ENCODE measurements at regions not wholly inside any gene's neighbourhood (a gene's known extent, or its start where the extent isn't known, plus 50 kb on each side); places are given as distances from the start of the nearest gene placed in this dataset.

DNA sequence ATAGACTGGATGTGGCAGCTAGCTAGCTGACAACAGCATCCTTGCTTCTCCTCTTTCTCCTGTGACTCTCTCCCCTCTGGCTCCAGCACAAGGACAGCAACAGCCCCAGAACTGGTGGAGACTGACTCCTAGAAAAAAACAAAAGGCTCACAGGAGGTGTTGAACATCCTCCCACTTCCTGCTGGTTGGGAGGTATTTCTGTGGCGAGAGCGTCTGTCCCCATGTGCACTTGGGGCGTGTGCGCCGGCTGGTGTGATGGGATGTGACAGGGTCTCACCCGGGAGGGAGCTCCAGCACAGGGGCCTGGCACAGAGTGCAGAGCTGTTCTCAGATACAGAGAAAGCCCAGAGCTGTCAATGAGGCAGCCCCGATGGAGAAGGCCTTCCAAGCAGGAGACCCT, 107.2 kb upstream of the E2F8 start:
- ATAC-seq, result no peak
- DNase-seq (ENCODE audit: low spot score), result no peak

DNA sequence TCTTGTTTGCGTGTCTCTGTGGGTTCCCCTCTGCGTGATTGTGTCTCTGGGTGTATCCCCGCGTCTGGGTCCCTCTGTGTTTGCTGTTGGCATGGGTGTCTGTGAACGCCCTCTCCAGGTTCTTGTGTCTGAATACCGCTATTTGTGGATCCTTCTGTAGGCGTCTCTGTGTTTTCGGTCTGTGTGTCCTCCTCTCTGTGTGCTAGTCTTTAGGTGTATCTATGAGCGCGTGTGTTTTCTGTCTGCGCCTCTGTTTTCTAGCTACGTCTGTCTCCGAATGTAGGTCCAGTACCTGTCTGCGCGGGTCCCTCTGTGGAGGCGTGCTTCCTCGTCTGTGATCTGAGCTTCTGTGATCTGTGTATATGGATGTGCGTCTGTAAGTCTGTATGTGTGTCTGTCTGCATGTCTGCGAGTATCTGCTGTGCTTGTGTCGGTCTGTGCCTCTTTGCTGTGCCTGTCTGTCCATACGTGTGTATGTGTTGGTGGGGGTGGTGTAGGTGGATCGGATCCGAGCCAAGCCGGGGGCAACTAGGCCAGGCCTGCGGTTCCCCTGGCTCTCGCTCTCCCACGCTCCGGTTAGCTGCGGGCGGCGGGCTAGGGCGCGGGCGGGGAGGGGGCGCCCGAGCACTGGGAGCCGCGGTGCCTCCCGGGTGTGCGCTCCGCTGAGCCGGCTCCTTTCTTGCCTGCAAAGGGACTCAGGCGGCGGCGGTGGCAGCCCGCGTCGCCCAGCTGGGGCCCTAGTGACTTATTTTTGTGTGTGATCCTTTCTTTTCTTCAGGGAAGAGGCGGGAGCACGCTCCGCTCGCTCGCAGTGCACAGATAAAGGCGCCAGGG, 105.3 kb upstream of the E2F8 start:
- ATAC-seq (peak; percentile 66), DNase-seq (ENCODE audit: low spot score) (peak; percentile 50)

DNA sequence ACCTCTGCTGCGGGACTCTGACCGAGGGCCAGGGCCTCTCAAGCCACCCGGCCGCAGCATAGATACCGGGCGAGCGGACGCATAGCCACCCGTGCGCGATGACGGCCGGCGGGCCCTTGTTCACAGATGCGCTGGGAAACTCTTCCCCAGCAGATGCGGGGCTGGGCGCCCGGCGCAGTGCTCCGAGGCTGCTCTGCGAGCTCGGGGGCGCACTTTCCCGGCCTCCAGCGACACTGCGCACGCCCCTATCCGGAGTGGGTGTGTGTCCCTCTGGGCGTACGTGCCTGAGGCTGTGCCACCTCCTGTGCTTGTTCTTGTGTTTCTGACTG, 104.7 kb upstream of the E2F8 start:
- no peak for DNase-seq (ENCODE audit: low spot score)
- peak; percentile 40 for ATAC-seq

DNA sequence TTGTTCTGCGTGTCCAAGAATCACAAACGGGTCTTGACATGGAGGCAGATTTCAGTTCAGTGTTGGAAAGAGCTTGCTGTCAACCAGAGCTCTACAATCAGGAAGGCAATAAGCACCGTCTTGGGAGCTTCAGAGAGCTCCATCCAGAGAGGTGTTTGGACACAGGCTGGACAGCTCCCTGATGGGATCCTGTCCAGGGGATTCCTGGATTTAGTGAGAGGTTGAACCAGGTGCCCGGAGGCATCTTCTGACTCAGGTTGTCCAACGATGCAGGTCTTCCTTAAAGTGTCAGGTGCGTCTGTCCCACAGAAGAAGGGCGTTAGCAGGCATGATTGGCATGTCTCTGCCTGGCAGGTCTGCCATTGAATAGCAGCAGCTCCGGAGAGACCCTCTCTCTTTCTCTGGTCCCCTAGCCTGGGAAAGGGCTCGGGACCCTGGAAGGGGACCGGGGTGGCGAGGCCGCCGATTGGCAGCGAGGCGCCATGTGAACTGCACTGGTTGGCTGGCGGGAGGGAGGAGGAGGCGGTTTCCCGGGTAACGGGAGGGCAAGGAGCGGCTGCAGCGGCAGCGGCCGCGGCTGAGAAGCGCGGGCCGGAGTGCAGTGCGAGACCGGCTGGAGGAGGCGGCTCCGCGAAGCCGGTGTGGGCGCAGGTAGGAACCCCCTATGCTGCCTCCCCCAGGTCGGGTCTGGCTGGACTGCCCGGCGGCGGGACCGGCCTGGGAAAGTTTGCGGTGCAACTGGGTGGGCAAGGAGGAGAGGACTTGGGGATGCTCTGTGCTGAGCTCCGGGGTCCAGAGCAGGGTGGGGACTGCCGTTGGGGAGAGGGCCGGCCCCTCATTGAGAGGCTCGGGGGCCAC, 104.1 kb upstream of the E2F8 start:
- peak; percentile 59 for DNase-seq (ENCODE audit: low spot score)
- ATAC-seq, result peak; percentile 72

DNA sequence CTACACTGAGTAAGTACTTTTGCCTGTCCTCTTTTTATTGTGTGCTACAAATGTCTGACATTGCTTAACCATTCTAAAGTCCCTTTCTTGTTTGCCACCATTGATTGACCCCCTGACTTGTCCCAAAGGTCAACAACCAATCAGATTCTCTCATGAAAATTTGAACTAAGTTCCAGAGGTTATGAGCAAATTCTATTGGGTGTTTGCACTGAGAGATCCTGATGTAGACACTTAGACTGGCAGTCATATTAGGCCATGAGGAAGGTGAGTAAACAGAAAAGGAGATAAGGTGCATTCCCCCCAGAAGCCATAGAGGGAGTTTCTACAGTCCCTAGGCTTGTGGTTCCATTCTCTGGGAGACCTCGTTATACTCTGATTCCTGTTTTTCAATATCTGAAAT, 101.3 kb upstream of the E2F8 start:
- peak; percentile 72 for ATAC-seq
- no peak for DNase-seq (ENCODE audit: low spot score)

DNA sequence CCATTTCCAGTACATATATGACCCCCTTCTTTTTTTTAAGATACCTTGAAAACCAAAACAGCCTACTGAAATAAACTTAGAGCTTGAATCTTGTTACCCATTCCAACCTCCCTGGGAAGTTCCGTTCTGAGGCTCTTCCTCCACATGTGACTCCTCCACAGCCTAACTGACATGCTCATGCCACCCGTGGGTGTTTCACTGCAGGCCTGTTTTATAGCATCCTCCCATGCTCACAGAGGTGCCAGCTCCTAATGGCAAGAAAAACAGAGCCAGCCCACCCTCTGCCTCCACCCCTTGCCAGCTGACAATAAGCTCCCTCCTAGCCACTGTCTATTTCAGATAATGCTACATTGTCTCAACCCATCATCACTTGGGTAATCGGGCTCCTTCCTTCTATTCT, 97.6 kb upstream of the E2F8 start:
- no peak for ATAC-seq
- DNase-seq (ENCODE audit: low spot score), result no peak

DNA sequence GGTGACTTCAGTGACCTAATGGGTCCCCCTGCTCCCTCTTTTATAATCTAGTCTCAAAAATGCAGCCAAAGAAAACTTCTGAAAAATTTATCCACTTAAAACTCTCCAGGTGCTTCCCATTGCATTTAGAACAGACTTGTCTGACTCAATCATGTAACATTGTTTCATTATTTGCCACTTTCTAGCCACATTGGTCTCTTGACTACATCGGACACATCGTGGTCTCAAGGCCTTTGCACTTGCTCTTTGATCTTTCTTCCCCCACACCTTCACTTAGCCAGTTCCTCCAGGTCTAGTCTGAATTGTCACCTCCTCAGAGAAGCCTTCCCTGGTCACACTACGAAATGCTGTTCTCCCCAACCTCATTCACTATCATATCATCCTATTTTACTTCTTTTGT, 97.0 kb upstream of the E2F8 start:
- no peak for ATAC-seq
- no peak for DNase-seq (ENCODE audit: low spot score)

DNA sequence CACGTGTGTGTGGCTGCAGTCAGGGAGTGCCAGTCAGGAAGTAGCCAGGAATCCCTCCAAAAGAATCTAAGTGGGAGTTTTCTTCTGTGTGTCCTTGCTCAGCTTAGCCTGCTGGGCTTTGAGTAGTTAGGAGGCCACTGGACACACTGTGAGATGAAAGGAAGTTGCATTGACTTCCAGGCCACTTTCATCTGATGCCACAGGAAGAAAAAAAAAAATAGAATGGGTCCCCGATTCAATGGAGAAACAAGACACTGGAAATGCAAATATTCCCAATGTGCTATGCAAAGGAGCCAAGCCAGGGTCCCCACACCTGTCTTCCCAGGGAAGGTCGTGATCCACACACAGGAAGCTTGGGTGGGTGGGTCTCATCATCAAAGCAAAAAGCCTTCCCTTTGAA, 95.6 kb upstream of the E2F8 start:
- DNase-seq (ENCODE audit: low spot score), result no peak
- ATAC-seq, result no peak

DNA sequence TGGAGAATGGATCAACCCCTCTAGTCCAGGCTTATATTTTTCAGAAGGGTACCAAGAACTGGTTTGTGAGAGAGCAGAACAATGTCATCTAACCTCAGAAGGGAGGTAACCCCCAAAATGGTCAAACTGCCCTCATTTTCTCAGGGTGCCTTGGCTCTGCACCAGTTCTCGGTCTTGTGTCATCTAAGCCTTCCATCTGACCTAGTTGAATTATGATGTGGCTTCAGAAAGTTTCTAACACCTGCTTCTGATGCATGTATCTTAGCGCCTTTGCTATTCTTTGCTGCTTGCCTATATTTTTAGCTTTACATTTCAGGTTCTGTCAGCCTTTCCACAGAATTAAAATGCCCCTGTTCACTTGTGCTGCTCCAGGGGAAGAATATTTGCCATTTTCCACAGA, 91.7 kb upstream of the E2F8 start:
- ATAC-seq, result no peak

DNA sequence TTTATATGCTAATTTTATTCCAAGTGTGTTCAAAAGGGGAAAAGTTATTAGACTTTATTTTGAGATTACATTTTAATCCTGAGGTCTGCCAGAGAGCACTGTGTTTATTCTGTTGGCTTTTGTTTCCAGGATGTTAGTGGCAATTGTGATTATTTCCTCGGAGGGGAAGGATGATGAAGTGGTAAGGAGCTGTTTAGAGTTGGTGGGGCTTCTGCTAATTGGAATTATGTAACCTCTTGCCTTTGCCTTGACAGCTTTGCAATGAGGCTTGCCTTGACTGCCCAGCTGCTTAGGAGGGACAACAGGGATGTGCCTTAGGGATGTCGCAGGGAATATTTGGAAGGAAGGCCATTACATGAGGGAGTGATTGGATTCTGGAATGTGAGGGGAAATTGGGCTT, 89.7 kb upstream of the E2F8 start:
- no peak for ATAC-seq
- no peak for DNase-seq (ENCODE audit: low spot score)

More for the DNA sequence above, 91.7 kb upstream of the E2F8 start:
- no peak for DNase-seq (ENCODE audit: low spot score)

DNA sequence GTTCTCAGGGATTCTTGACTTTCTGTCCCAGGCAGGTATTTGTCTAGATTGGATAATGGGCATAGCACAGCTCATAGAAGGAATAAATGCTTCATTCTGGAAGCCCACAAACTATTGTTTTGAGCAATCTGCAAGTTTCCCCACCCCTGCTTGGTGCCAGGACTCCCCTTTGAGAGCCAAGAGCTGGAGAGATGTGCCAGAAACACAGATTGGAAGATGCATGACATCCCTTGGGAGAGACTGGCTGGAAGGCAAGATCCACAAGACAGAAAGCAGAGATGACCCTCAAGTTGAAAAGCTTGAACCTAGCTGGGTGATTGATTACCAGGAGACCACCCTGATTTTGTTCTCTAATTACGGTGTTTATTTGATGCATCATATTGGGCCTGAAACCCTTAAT, 89.2 kb upstream of the E2F8 start:
- DNase-seq (ENCODE audit: low spot score) (no peak), ATAC-seq (no peak)

DNA sequence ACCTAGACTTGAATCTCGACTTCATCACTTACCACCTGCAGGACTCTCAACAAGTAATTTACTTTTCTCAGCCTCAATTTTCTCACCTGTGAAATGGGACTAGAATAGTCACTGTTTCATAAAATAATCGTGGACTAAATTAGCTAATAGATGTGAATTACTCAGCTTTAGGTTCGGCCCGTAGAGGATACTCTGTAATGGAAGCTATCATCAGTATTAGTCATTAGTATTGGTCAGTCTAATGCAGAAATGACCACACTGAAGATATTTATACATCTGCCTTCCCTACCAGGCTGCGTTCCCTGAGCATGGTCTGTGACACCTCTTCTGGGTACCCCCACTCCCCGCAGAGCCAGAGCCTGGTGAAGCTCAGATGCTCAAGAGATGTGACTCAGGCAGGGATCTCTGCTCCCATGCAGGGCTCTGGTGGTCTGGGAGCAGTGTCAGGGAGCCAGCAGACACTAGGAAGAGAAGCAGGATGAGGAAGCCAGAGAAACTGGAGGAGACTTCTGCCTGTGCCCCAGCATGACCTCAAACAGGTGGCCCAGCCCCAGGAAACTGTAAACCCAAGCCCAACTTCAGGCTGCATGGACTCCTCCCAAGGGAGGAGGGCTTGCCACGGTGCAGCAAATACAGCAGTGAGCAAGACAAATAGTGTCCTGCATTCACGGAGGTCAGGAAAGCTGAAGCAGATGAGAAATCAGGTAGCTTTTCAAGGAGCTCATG, 88.0 kb upstream of the E2F8 start:
- ATAC-seq, result no peak
- no peak for DNase-seq (ENCODE audit: low spot score)

DNA sequence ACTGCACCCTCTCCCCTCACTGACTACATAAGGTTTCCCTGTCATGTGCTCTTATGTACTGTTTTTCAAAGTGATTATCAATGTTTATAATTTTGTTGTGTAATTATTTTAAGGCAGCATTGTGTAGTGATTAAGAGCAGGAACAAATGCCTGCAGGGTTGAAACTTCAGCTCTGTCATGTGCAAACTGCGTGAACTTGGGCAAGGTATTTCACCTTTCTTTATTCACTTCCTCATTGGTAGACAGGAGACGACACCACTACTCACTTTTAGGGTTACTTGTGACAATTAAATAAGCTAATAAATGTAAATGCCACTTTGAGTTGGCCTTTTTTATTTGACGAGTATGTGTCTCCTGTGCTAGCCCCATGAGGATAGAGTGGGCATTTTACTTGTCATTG, 86.5 kb upstream of the E2F8 start:
- no peak for DNase-seq (ENCODE audit: low spot score)
- no peak for ATAC-seq

DNA sequence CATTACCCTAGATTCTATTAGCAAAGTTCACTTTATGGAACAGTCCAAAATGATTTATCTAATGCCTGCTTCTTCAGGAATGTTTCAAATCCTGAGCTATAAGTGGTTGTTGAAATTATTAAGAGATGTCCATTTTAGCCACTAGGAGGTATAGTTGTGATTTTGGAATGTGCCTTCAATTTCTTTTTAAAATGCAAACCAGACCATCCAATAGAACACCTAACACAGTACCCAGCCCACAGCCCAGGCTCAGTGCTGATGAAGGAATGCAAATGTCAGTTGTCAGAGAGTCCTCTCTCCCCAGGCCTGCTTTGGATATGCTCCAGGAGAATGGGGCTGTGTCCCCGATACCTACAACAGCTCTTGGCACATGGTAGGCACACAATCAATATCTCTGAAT, 85.8 kb upstream of the E2F8 start:
- DNase-seq (ENCODE audit: low spot score) (peak; percentile 53), ATAC-seq (peak; percentile 96)

DNA sequence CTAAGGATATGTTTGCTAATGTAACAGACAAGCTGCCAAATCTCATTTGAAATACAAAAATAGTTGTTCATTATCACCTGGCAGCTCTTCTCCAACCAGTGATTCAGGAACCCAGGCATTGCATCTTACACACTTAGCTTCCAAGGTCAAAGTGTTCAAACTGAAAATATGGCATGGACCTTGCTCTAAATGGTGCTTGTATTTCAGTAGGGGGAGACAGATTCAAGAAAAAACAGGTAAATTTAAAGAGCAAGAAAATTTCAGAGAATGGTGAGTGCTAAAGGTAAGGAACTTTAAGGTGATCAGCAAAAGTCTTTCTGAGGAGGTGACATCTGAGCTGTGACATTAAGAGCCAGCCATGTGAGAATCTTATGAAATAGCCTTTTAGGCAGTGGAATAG, 82.8 kb upstream of the E2F8 start:
- ATAC-seq (peak; percentile 39), DNase-seq (ENCODE audit: low spot score) (no peak)

DNA sequence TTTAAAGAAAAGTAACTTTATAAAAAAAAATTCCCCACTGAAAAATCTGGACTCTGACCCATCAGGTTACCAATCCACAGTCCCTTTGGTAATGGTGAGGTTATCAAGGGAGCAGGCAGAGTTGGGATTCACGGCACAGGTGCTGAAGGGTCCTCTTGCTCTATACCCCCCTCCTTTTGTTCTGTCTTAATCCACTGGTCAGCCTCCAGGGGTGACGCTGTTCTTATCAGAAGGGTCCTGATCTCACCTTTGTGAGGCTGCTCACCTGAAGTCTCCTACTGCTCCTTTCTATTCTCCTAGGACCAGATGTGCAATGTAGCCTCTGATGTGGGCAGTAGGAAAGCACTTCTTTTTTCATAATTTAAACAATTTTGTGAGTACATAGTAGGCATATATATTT, 80.6 kb upstream of the E2F8 start:
- no peak for ATAC-seq
- no peak for DNase-seq (ENCODE audit: low spot score)

DNA sequence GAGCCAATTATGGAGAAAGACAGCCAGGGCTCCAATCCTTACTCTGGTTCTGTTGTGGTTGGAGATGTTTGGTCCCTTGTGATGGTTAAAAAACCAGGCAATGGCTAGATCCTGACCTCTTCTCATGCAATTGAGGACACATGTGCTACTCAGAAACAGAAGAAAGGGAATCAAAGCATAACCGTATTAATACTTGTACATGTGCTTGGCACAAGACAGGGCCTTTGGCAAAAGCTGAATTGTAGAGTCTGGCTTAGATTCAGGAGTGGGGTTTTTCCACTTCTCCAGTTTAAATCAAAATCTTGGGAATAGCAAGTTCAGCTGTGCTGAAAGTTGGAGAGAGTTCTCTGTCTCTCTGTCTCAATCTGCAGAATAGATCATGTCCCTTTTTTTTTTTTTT, 80.1 kb upstream of the E2F8 start:
- ATAC-seq (no peak), DNase-seq (ENCODE audit: low spot score) (no peak)

DNA sequence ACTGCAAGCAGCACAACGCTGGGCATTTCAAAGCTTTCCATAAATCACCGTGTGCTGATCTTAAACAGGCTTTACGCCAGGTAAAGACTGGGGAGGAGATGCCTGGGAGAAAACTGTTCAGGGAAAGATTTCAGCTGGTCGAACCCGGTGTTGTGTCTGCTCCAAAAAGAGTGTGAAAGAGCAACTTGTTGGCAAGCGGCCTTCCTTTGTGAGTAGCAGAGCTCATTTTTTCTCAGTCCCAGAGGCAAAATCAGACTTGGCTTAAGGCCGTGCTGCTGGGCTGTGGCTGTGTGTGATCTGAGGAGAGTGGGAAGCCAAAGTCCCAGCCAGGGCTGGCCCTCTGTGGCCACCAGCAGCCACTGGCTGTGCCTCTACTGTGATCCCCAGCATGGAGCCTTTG, 75.7 kb upstream of the E2F8 start:
- ATAC-seq, result no peak
- DNase-seq (ENCODE audit: low spot score), result no peak

DNA sequence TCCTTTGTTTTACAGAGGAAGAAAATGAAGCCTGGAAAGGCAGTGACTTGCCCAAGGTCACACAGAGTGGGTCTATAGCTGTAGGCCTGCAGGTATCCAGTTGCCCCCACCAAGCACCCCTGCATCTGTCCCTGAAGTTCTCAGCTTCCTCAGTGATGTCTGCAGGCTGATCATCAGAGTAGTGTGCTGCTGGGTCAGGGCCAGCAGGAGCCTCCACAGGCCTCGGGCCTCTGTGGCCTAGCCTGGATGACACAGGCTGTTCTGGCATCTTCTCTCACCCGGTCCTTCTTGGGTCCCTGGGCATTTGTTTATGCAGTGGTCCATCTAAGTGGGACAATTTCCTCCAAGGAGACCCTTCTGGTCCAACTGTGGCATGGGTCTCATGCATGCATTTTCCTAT, 74.8 kb upstream of the E2F8 start:
- ATAC-seq (no peak), DNase-seq (ENCODE audit: low spot score) (no peak)

DNA sequence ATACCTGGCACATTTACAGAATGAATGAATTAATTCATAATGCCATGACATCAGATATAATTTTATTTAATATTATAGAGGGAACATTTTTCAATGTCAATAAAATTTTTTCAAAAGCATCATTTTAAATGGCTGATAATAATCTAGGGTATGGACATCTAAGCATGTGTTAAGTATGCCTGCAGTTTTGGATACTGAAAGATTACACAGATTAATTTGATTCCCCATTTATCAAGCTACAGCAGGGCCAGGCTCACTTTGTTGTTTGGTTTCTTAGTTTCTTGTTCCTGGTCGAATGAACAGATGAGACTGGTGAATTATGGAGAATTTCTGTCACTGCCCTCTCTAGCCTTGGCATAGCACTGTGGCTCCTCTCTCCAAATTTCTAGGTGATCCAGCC, 72.4 kb upstream of the E2F8 start:
- DNase-seq (ENCODE audit: low spot score), result no peak
- ATAC-seq, result no peak

DNA sequence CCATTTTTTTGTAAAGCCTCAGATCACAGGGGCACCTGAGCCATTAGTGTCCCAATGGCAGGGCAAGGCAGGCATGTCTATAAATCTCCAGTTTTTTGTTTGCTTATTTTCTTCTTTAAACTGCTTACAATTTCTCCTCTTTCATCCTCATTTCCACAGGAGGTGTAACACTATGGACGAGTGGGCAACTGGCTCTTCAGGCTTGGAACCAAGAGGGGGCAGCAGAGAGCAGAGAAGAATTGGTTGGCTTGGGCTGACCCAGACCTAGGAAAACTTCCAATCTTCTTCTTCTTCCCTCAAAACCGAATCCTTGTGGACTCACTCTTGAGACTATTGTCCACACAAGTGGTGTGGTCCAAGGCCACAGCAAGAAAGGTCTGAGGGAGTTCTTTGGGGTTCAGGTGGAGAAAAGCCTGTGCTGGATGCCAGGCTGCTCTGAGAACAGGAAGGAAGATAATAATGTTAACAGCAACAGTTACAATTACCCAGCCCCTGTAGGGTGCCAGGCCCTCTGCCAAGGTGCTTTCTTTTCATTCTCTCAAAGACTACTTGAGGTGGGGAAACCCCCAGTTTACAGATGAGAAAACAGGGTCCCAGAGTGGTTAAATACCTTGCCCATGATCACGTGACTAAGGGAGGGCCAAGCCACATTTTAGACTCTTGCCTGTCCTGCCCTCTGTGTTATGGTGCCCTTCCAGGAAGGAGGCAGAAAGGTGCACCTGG, 70.7 kb upstream of the E2F8 start:
- peak; percentile 98 for ATAC-seq
- DNase-seq (ENCODE audit: low spot score), result peak; percentile 64

Data from left lobe of liver (tissue), 2 donors.